ENCODE measurements at regions not wholly inside any gene's neighbourhood (a gene's known extent, or its start where the extent isn't known, plus 50 kb on each side); places are given as distances from the start of the nearest gene placed in this dataset.
"Not testable (repeated sequence)": the region's sequence is repeated elsewhere in the genome, so short reads cannot be mapped to it uniquely, and the experiment has no call there.

DNA sequence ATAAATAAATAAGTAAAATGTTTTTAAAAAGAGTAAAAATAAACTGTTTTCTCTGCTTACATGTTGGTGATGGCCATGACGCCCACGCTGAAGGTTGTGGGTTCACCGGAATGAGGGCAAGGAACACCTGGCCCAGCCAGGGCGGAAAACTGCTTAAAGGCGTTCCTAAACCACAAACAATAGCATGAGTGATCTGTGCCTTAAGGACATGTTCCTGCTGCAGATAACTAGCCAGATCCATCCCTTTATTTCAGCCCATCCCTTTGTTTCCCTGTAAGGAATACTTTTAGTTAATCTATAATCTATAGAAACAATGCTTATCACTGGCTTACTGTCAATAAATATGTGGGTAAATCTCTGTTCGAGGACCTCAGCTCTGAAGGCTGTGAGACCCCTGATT is 63.3 kb upstream of the CEP78 start:
- not testable (repeated sequence) for DNase-seq (ENCODE audit: low read depth in 2 of 2)

GRCh38 chr9:78171651-78172050 is 64.2 kb upstream of the CEP78 start:
- no peak for DNase-seq (ENCODE audit: low read depth in 2 of 2)

- no peak for DNase-seq (ENCODE audit: low read depth in 2 of 2)
Measured at GRCh38 chr9:78169125-78169524, 66.8 kb upstream of the CEP78 start.

- no peak for DNase-seq (ENCODE audit: low read depth in 2 of 2)
Measured at GRCh38 chr9:78167356-78167755, 68.5 kb upstream of the CEP78 start.

- DNase-seq (ENCODE audit: low read depth in 2 of 2) = no peak
Measured at GRCh38 chr9:78163834-78164233, 72.0 kb upstream of the CEP78 start.

- DNase-seq (ENCODE audit: low read depth in 2 of 2) = no peak
Measured at GRCh38 chr9:78158286-78158685, 77.6 kb upstream of the CEP78 start.

- no peak for DNase-seq (ENCODE audit: low read depth in 2 of 2)
Measured at GRCh38 chr9:78150983-78151356, 84.9 kb upstream of the CEP78 start.

GRCh38 chr9:78150312-78150982 is 85.4 kb upstream of the CEP78 start:
- no peak for DNase-seq (ENCODE audit: low read depth in 2 of 2)

DNA sequence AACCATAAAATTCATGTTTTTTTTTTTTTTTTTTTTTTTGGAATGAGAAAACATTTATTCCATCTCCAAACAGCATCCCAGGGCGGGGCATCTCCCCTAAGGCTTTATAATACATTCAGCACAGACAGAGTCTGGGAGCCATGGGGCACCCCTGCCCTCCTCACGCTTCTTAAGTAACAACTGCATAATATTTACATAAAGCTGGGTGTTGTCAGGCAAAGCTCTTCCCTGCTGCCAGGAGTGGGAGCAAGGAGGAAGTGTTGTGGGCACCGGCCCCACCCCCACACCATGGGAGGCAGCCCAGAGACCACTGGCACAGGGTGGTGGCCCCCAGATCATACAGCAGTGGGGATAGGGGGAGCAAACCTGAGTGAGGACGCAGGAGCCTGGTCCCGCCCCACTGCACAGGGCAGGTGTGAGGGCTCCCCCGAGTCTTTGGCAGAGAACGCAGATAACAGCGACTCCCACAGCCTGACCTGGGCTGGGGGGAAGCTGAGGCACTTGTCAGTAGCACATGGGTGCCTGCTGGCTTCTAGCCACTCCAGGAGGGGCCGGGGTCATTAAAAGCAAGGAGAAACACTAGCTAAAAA is 86.1 kb upstream of the CEP78 start:
- DNase-seq (ENCODE audit: low read depth in 2 of 2) = no peak

GRCh38 chr9:78146241-78146640 is 89.6 kb upstream of the CEP78 start:
- no peak for DNase-seq (ENCODE audit: low read depth in 2 of 2)

- no peak for DNase-seq (ENCODE audit: low read depth in 2 of 2)
Measured at GRCh38 chr9:78144663-78145377, 91.1 kb upstream of the CEP78 start.

GRCh38 chr9:78144008-78144381 is 91.9 kb upstream of the CEP78 start:
- DNase-seq (ENCODE audit: low read depth in 2 of 2) = no peak

- no peak for DNase-seq (ENCODE audit: low read depth in 2 of 2)
Measured at GRCh38 chr9:78143281-78144007, 92.4 kb upstream of the CEP78 start.

GRCh38 chr9:78142264-78142663 is 93.6 kb upstream of the CEP78 start:
- not testable (repeated sequence) for DNase-seq (ENCODE audit: low read depth in 2 of 2)

DNA sequence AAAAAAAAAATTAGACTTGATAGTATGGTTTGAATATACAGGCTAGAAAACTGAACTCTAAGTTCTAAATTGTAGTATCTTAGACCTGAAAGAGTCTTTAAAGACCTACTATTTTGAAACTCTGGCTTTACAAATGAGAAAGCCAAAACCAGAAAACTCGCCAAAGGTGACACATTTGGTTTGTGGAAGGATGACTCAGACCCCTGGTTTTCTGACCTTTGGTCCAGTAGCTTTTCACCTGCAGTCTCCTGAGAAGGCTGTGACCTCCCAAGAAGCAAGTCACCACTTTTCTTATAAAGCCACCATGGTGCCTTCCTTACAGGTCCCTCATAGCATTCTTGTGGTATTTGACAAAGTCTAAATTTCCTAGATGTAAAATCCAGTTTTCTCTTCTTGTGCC is 102.1 kb upstream of the CEP78 start:
- no peak for DNase-seq (ENCODE audit: low read depth in 2 of 2)

- DNase-seq (ENCODE audit: low read depth in 2 of 2) = no peak
Measured at GRCh38 chr9:78132701-78133058, 101.1 kb upstream of the GNAQ start.

DNA sequence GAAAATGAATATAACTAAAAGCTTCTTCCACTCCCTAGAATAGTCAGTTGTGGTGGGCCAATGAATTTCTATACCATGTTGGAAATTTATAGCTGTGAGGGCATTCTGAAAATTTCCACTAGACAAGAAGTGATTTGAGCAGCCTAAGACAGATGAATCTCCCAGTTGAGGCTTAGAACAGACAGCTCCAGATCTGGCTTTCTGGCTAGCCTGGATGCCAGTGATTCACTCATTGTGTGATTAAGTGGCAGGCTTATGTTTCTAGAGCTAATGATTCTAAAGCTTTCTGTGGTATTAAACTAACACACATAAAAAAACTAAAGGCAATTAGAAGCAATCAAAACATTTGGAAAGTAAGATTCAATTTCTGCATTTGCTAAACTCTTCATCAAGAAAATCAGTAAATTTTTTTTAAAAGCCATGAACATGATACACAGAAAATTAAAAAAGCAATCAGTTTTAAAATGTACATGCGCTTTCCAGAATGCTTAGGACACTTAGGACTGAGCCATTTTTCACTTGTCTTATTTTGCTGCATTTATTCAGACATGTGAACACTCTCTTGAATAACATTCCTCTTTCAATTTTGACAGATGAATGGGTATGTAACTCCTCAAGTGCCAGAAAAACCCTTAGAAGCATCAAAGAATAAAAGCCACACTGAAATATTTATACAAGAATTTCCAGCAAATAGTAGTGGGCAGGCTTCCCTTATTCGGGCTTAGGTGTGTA is 100.5 kb upstream of the GNAQ start:
- no peak for DNase-seq (ENCODE audit: low read depth in 2 of 2)

DNA sequence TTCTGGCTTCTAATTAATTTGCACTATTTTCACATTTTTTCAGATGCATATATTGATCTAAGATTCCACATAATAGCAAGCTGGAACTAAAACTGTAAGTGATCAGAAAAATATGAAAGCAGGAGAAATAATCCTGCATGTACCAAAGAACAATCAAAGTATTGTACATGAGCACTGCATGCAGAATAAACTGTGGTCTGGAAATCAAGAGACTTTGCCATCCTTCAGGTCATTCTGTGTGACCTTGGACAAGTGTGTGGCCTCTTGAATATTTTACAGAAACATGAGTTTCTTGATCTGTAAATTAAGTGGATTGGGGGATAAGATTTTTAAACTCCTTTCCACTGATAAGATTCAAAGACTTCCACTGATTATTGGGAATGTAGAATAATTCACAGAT is 99.2 kb upstream of the GNAQ start:
- no peak for DNase-seq (ENCODE audit: low read depth in 2 of 2)

DNA sequence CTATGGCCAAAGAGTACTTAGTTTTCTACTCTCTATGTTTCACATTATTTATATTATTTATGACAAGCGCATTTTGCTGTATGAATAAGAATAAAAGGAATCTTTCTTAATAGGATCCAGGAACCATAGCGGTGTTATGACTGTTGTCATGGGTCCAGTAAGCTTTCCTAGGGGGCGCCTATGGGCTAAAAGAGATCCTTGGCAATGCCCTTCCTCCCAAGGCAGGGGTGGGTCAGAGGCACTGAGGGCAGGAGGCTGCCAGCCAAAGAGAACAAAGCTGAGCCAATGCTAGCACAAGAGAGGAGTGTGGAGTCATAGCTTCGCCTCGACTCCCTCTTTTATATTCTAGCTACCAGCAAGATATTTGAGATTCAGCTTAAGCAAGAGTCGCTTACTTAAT is 98.4 kb upstream of the GNAQ start:
- DNase-seq (ENCODE audit: low read depth in 2 of 2) = no peak

DNA sequence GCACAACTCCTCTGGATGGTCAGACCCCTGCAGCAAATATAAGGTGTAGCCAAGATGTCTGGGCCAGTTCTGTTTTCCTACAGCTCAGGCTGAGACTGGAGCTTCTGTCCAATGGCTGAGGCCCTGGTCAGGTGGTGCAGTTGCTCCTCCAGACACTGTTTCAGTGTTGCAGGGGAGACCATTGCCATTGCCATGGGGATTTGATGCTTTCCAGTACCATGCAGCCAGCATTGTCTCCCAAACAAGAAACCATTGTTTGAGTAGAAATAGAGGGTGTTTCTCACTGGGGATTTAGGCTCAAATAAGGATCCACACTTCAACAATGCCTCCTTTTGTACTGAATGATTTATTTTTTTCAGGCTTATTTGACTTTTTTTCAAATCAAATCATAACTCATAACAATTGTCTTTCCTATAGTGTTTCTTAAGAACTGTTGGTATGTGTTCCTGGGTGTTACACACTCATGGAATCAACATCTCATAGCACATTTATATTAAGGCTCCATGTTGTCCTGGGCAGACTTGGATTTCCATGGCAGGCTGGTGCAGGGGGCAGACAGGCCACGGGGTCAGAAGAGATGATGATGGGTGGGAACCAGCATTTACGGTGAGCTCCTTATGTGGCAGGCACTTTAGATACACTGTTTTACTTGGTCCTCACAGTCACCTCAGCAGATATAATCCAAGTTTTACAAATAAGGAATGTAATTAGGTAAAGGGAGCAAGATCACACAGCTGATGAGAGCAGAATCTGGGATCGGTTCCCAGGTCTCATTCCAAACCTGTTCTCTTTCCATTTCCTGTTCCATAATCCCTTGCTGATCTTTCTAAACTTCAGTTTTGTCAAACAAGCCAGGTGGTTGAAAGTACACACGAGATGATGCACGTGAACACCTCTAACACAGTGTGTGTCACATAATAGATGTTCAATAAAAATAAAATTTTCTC is 95.9 kb upstream of the GNAQ start:
- DNase-seq (ENCODE audit: low read depth in 2 of 2) = no peak

DNA sequence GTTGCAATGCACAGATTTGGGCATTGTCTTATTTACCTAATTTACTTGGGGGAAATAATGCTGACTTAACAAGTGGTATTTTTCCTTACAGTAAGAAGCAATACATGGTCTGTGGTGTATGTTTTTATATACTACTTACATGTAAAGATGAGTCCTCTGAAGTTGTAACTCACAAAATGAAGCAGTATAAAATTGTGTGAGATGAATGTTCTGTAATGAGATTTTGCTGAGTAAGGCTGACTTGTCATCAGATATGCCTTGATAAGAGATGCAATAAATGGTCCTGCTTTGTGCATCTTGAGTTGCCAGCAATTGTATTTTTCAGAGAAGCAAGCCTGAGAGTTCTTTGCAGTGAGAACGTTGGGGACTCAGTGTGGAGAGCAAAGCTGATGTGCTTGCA is 92.2 kb upstream of the GNAQ start:
- DNase-seq (ENCODE audit: low read depth in 2 of 2) = no peak

All from activated CD8-positive, alpha-beta memory T cell treated with anti-CD3 and anti-CD28 coated beads for 4 hours (primary cell).